B cell (primary cell): ENCODE measurements at regions not wholly inside any gene's neighbourhood (a gene's known extent, or its start where the extent isn't known, plus 50 kb on each side); places are given as distances from the start of the nearest gene placed in this dataset.

Source experiments
- ATAC-seq: fragments of 200-7000 bp; cut with Tn5 transposase; one replicate; pipeline ENCODE4 v1.10.0; 2021; ENCODE audit warnings: low read depth, mild to moderate bottlenecking, moderate number of reproducible peaks, moderate library complexity
- CTCF ChIA-PET: fragments of 350-600 bp; sonication (Branson Sonifier 250); formaldehyde crosslinking; loops from one replicate; lab custom pipeline; 2021; ENCODE audit warnings: antibody characterized with exemption, inconsistent platforms; lab: Charles Lee
- POLR2A ChIA-PET: fragments of 350-600 bp; sonication (Branson Sonifier 250); formaldehyde crosslinking; loops from one replicate; lab custom pipeline; 2021; ENCODE audit warnings: antibody characterized with exemption; lab: Charles Lee
- DNase-seq: peaks from one replicate; pipeline ENCODE4 v3.0.0; 2013
- H2AFZ ChIP-seq: 2 replicates; pipeline ENCODE4 v1.6.1; 2012; ENCODE audit warnings: mild to moderate bottlenecking, low read depth, low read length; ENCODE audit not compliant: insufficient read depth, poor library complexity, severe bottlenecking
- H3K27ac ChIP-seq, 2 donors: 1 replicate in 1 of 2; 2 replicates in 1 of 2; pipeline ENCODE4 v1.5.1; 2012 to 2013; ENCODE audit warnings: low read length in 2 of 2, mild to moderate bottlenecking in 2 of 2, moderate library complexity in 1 of 2
- H3K27me3 ChIP-seq, 4 experiments: fragments of 200-600 bp in 1 of 4; sonication (generic) in 1 of 4; replicated peaks in 1 of 4; 1 replicate in 2 of 4; 2 replicates in 2 of 4; pipeline versions ENCODE4 v1.6.1 to v1.7.0; 2013 to 2016; ENCODE audit warnings: low read length in 3 of 4, mild to moderate bottlenecking in 2 of 4, mixed read lengths in 1 of 4, moderate library complexity in 1 of 4; ENCODE audit not compliant: insufficient read depth in 4 of 4, control insufficient read depth in 3 of 4; ENCODE audit errors: control extremely low read depth in 1 of 4
- H3K36me3 ChIP-seq, 2 experiments: replicated peaks in 1 of 2; 1 replicate in 1 of 2; 2 replicates in 1 of 2; pipeline versions ENCODE4 v1.6.1 to v1.7.1; 2013; ENCODE audit warnings: low read length in 1 of 2; ENCODE audit not compliant: insufficient read depth in 2 of 2, control insufficient read depth in 1 of 2; ENCODE audit errors: control extremely low read depth in 1 of 2, extremely low read depth in 1 of 2
- H3K4me1 ChIP-seq, 2 donors: fragments of 200-600 bp in 1 of 2; sonication (generic) in 1 of 2; 1 replicate in 1 of 2; 2 replicates in 1 of 2; pipeline versions ENCODE4 v1.5.1 to v1.6.1; 2013 to 2017; ENCODE audit warnings: low read length in 2 of 2; ENCODE audit not compliant: control insufficient read depth in 2 of 2, insufficient read depth in 2 of 2
- H3K4me2 ChIP-seq: replicated peaks from 2 replicates; pipeline ENCODE3; 2012; ENCODE audit warnings: mild to moderate bottlenecking, low read depth, low read length; ENCODE audit not compliant: poor library complexity, severe bottlenecking
- H3K4me3 ChIP-seq, 5 experiments: fragments of 200-600 bp in 1 of 5; sonication (generic) in 1 of 5; 1 replicate in 3 of 5; 2 replicates in 2 of 5; pipeline versions ENCODE4 v1.5.1 to v1.7.0; 2011 to 2016; ENCODE audit warnings: low read length in 4 of 5, mild to moderate bottlenecking in 4 of 5, low read depth in 2 of 5, control low read depth in 1 of 5, moderate library complexity in 1 of 5; ENCODE audit not compliant: insufficient read depth in 1 of 5; ENCODE audit errors: control extremely low read depth in 1 of 5, extremely low read depth in 1 of 5
- H3K79me2 ChIP-seq: fragments of 200-600 bp; sonication (generic); one replicate; pipeline ENCODE4 v1.6.0; 2016; ENCODE audit warnings: low read length; ENCODE audit not compliant: control insufficient read depth, insufficient read depth
- H3K9ac ChIP-seq: fragments of 200-600 bp; sonication (generic); 2 replicates; pipeline ENCODE4 v1.6.1; 2017; ENCODE audit warnings: mild to moderate bottlenecking, low read length, moderate library complexity
- H3K9me3 ChIP-seq, 3 donors: one replicate each; pipeline versions ENCODE4 v1.6.1 to v1.7.1; 2013; ENCODE audit warnings: low read length in 2 of 3; ENCODE audit not compliant: control insufficient read depth in 2 of 3, insufficient read depth in 1 of 3; ENCODE audit errors: control extremely low read depth in 1 of 3
- H4K20me1 ChIP-seq: 2 replicates; pipeline ENCODE4 v1.6.0; 2012; ENCODE audit warnings: mild to moderate bottlenecking, low read length; ENCODE audit not compliant: insufficient read depth, control insufficient read depth, poor library complexity, severe bottlenecking
- H3K27ac Mint-ChIP-seq: one replicate; pipeline ENCODE4 v1.8.0; 2021; ENCODE audit warnings: mixed read lengths
- H3K27me3 Mint-ChIP-seq: one replicate; pipeline ENCODE4 v1.8.0; 2021; ENCODE audit warnings: mixed read lengths
- H3K4me1 Mint-ChIP-seq: one replicate; pipeline ENCODE4 v1.8.0; 2021; ENCODE audit warnings: mixed read lengths
- H3K4me3 Mint-ChIP-seq: one replicate; pipeline ENCODE4 v1.8.0; 2021; ENCODE audit warnings: mixed read lengths
- H3K9me3 Mint-ChIP-seq: one replicate; pipeline ENCODE4 v1.8.0; 2022; ENCODE audit warnings: mixed read lengths; ENCODE audit not compliant: insufficient read depth
- EZH2 ChIP-seq: IDR thresholded peaks from 2 replicates; pipeline ENCODE4 v1.6.1; 2012; ENCODE audit warnings: borderline replicate concordance, low read depth, mild to moderate bottlenecking, moderate library complexity, low read length; ENCODE audit not compliant: insufficient read depth, poor library complexity, severe bottlenecking
- whole genome bisulfite sequencing: methylation state at CpG from one replicate; pipeline ENCODE4 v1.1.5; 2013; ENCODE audit warnings: missing lambda C conversion rate; ENCODE audit not compliant: insufficient coverage; 5-methylcytosine and 5-hydroxymethylcytosine counted together
- intact Hi-C: fragments of 100-400 bp; cut with micrococcal nuclease; formaldehyde crosslinking; loops from one replicate; pipeline ENCODE4 v1.10.0; 2022
- TF ChIP-seq, protein P1 (sequence below): fragments of 200-600 bp; IDR thresholded peaks from one replicate; pipeline ENCODE4 v1.8.0; 2022; ENCODE audit warnings: antibody characterized with exemption, mild to moderate bottlenecking

DNA sequence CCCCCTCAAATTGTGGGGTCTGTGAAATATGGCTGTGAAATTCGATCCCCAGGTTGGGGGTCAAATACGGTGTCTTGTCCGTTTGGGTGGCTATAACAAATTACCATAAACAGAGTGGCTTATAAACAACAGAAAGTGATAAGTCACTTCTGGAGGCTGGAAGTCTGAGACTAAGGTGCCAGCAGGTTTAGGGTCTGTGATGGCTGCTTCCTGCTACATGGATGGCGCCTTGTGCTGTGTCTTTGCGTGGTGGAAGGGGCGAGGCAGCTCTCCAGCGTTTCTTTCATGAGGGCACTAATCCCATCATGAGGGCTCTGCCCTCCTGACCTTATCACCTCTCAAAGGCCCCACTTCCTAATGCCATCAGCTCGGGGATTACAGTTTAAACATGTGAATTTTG lies 120.0 kb downstream of the IRF8 start:
- intact Hi-C loops: loop anchor here (5.0 kb wide), 1 partner anchor 82 kb away; no protein-coding TSS in a partner anchor
- CTCF ChIA-PET: interaction anchor here (1.1 to 13.5 kb wide), 3 partner anchors 9 to 200 kb away, joined by 3 to 370 read pairs (median 3); no protein-coding TSS in a partner anchor
- TF ChIP-seq, protein P1, sequence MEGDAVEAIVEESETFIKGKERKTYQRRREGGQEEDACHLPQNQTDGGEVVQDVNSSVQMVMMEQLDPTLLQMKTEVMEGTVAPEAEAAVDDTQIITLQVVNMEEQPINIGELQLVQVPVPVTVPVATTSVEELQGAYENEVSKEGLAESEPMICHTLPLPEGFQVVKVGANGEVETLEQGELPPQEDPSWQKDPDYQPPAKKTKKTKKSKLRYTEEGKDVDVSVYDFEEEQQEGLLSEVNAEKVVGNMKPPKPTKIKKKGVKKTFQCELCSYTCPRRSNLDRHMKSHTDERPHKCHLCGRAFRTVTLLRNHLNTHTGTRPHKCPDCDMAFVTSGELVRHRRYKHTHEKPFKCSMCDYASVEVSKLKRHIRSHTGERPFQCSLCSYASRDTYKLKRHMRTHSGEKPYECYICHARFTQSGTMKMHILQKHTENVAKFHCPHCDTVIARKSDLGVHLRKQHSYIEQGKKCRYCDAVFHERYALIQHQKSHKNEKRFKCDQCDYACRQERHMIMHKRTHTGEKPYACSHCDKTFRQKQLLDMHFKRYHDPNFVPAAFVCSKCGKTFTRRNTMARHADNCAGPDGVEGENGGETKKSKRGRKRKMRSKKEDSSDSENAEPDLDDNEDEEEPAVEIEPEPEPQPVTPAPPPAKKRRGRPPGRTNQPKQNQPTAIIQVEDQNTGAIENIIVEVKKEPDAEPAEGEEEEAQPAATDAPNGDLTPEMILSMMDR: no peak
- no peak for TF ChIP-seq EZH2
- Histone ChIP-seq H3K4me1 (peaks cover 22 to 26% of the 10 kb centered on the region in 2 donors), H3K9ac (no peak overlapping the region), H3K9me3 (peaks cover 6 to 27% (median 15%) of the 10 kb centered on the region in 3 donors), H2AFZ (no peak overlapping the region), H3K27me3 (peaks cover 0 to 28% (median 5%) of the 10 kb centered on the region in 4 experiments), H3K79me2 (no peaks in the 10 kb centered on the region), H4K20me1 (no peaks in the 10 kb centered on the region), H3K4me2 (no peak overlapping the region), H3K27ac (no peak overlapping the region), H3K4me3 (no peak overlapping the region), H3K36me3 (no peaks in the 10 kb centered on the region)
- Mint-ChIP-seq H3K27ac (no peak overlapping the region), H3K4me1 (peaks cover 26% of the 10 kb centered on the region), H3K4me3 (no peak overlapping the region), H3K9me3 (peaks cover 7% of the 10 kb centered on the region), H3K27me3 (peaks cover 8% of the 10 kb centered on the region)
- no peak for ATAC-seq
- WGBS: 86% methylated on average over 4 of the region's 8 CpGs
- no peak for DNase-seq
- POLR2A ChIA-PET: interaction anchor here (0.6 to 1.5 kb wide), 3 partner anchors 74 to 287 kb away, joined by 4 to 5 read pairs (median 4); partner anchors contain the start of gene IRF8

DNA sequence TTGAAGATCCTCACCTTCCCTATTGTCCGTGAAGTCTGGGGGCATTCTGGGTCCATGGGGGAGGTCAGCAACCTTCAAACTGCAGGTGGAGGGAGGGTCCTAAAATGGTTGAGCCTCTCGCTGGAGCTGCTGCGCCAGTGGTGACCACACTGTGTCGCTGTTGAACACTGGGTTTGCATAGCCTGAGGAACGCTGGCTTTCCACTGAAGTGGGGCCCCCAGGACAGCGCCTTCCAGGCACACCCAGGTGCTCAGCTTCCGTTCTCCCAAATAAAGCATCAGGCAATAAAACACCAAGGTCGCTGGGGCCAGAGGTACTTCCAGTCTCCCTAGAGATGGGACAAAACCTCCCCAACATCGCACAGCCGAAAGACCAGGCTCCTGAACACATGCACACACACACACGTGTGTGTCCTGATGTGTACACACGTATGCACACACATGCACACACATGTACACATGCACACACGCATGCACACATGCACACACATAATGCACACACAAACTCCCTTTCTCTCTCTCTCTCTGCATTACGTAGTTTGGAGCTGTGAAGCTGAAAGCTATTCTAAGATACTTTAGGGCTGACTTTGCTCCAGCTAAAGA lies 120.6 kb downstream of the IRF8 start:
- TF ChIP-seq EZH2: no peak
- TF ChIP-seq, protein P1: no peak
- H3K27ac Mint-ChIP-seq: no peak overlapping the region
- CTCF ChIA-PET: interaction anchor here (1.4 to 13.5 kb wide), 2 partner anchors 200 to 207 kb away, joined by 3 to 370 read pairs; no protein-coding TSS in a partner anchor
- Histone ChIP-seq H3K27me3 (peaks cover 0 to 28% (median 5%) of the 10 kb centered on the region in 4 experiments), H2AFZ (no peak overlapping the region), H3K36me3 (no peaks in the 10 kb centered on the region), H3K79me2 (no peaks in the 10 kb centered on the region), H3K9me3 (peaks cover 6 to 27% (median 20%) of the 10 kb centered on the region in 3 donors), H3K27ac (no peak overlapping the region), H3K4me3 (no peak overlapping the region), H3K4me1 (peaks cover 22 to 26% of the 10 kb centered on the region in 2 donors), H3K9ac (no peak overlapping the region), H3K4me2 (no peak overlapping the region), H4K20me1 (no peaks in the 10 kb centered on the region)
- intact Hi-C loops: loop anchor here (5.0 kb wide), 1 partner anchor 82 kb away; no protein-coding TSS in a partner anchor
- POLR2A ChIA-PET: interaction anchor here (0.6 to 1.5 kb wide), 3 partner anchors 10 to 121 kb away, joined by 3 to 11 read pairs (median 4); partner anchors contain the start of gene IRF8
- 74% methylated on average over 12 of the region's 14 CpGs for WGBS
- H3K4me1 Mint-ChIP-seq: peaks cover 26% of the 10 kb centered on the region
- ATAC-seq (no peak), DNase-seq (no peak)
- H3K9me3 Mint-ChIP-seq: peaks cover 7% of the 10 kb centered on the region
- H3K4me3 Mint-ChIP-seq: no peak overlapping the region
- peaks cover 8% of the 10 kb centered on the region for H3K27me3 Mint-ChIP-seq
